Transverse colon (tissue), 4 donors: ENCODE measurements at regions not wholly inside any gene's neighbourhood (a gene's known extent, or its start where the extent isn't known, plus 50 kb on each side); places are given as distances from the start of the nearest gene placed in this dataset.

Source experiments
- DNase-seq: peaks from one replicate; pipeline ENCODE4 v3.0.0-alpha.2; 2019
- H3K27ac ChIP-seq, 4 donors: fragments of 200-600 bp; sonication (generic); 2 replicates each; pipeline ENCODE4 v1.5.1; 2016 to 2018; ENCODE audit warnings: inconsistent platforms in 4 of 4
- H3K27me3 ChIP-seq: fragments of 200-600 bp; sonication (generic); 2 replicates; pipeline ENCODE4 v1.5.1; 2017; ENCODE audit warnings: inconsistent platforms
- H3K36me3 ChIP-seq, 4 donors: fragments of 200-600 bp; sonication (generic); 2 replicates each; pipeline ENCODE4 v1.5.1; 2017 to 2019; ENCODE audit warnings: inconsistent platforms in 4 of 4
- H3K4me1 ChIP-seq, 4 donors: fragments of 200-600 bp; sonication (generic); 2 replicates each; pipeline ENCODE4 v1.5.1; 2017 to 2020; ENCODE audit warnings: inconsistent platforms in 4 of 4
- H3K4me3 ChIP-seq, 4 donors: fragments of 200-600 bp; sonication (generic); 1 replicate in 1 of 4; 2 replicates in 3 of 4; pipeline versions ENCODE4 v1.5.1 to v1.6.1; 2017 to 2019; ENCODE audit warnings: inconsistent platforms in 4 of 4
- H3K9me3 ChIP-seq, 2 donors: fragments of 200-600 bp; sonication (generic); 2 replicates each; pipeline ENCODE4 v1.5.1; 2017 to 2019; ENCODE audit warnings: inconsistent platforms in 2 of 2
- CTCF ChIP-seq, 5 experiments: fragments of 200-600 bp in 3 of 5; fragments of 450-650 bp in 2 of 5; sonication (generic) in 3 of 5; IDR thresholded peaks; 1 replicate in 2 of 5; 2 replicates in 3 of 5; pipeline ENCODE4 v1.5.1; 2016 to 2017; ENCODE audit warnings: antibody characterized with exemption in 5 of 5, inconsistent platforms in 3 of 5, mild to moderate bottlenecking in 2 of 5, moderate library complexity in 1 of 5
- EP300 ChIP-seq: sonication (generic); formaldehyde crosslinking; IDR thresholded peaks from one replicate; pipeline ENCODE4 v1.6.1; 2017; ENCODE audit warnings: antibody characterized with exemption, low read depth
- POLR2A ChIP-seq: fragments of 450-650 bp; IDR thresholded peaks from one replicate; pipeline ENCODE4 v1.6.1; 2016; ENCODE audit warnings: antibody characterized with exemption, mild to moderate bottlenecking, moderate library complexity
- POLR2AphosphoS5 ChIP-seq, 3 donors: sonication (generic); formaldehyde crosslinking; IDR thresholded peaks; one replicate each; pipeline ENCODE4 v1.6.1; 2016; ENCODE audit warnings: antibody characterized with exemption in 3 of 3
- WGBS, 2 donors: methylation state at CpG; one replicate each; pipeline ENCODE4 v1.1.5; 2018; ENCODE audit warnings: low coverage in 1 of 2; 5-methylcytosine and 5-hydroxymethylcytosine counted together
- in situ Hi-C, 4 donors: fragments of 200-750 bp; cut with MboI; loops; one replicate each; pipeline versions ENCODE4 v1.15.0 to v1.15.1; 2017; ENCODE audit warnings: low sequenced_read_pairs in 3 of 4, low pct_ligation_motif_present in 1 of 4, low pct_unique_long_range_greater_than_20kb in 1 of 4
- intact Hi-C: fragments of 100-400 bp; cut with DNase I; formaldehyde crosslinking; loops from one replicate; pipeline ENCODE4 v1.15.1; 2023; ENCODE audit warnings: low total_unique reads

DNA sequence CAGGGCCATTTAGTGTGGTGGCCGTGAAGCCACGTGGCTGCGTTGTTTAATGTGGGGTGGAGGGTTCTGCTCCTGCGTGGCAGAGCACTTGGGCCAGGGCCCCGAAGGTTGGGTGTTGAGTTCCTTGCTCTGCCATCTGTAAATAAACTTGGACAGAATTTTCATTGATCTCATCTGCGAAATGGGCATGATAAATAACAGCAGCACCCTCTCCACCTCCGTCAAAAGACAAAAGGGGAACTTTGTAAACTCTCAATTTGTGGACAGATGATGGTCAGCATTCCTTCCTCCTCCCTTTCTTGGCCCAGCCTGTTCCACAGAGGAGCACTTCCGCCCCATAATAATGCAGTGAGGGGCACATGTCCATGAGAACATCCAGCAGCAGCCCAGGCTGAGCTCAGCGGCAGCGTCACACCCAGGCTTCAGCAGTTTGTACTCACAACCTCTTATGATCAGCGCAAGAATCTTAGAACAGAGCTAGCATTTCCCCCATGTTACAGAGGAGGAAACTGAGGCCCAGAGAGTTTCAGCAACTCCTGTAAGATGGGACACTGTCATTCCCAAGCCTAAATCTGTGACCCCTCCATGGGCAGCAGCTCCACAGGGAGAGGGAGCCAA lies 874.5 kb downstream of the BRD1 start:
- no peaks in the 10 kb centered on the region for H3K27me3 ChIP-seq
- H3K4me3 ChIP-seq, result no peak overlapping the region
- H3K27ac ChIP-seq, result no peak overlapping the region
- no peaks in the 10 kb centered on the region for H3K36me3 ChIP-seq
- TF ChIP-seq POLR2AphosphoS5 (IDR thresholded peaks at IDR 0.05) (no peak), CTCF (IDR thresholded peaks at IDR 0.05) (no peak), EP300 (no peak), POLR2A (no peak)
- intact Hi-C loops (no loop called here), in situ Hi-C loops (no loop called here)
- WGBS, 2 donors, result 82% methylated on average over 11 of the region's 11 CpGs; no CpG with 5 or more reads in 1 of the 2 donors
- no peak for DNase-seq
- H3K9me3 ChIP-seq, result no peaks in the 10 kb centered on the region
- H3K4me1 ChIP-seq, result no peaks in the 10 kb centered on the region

DNA sequence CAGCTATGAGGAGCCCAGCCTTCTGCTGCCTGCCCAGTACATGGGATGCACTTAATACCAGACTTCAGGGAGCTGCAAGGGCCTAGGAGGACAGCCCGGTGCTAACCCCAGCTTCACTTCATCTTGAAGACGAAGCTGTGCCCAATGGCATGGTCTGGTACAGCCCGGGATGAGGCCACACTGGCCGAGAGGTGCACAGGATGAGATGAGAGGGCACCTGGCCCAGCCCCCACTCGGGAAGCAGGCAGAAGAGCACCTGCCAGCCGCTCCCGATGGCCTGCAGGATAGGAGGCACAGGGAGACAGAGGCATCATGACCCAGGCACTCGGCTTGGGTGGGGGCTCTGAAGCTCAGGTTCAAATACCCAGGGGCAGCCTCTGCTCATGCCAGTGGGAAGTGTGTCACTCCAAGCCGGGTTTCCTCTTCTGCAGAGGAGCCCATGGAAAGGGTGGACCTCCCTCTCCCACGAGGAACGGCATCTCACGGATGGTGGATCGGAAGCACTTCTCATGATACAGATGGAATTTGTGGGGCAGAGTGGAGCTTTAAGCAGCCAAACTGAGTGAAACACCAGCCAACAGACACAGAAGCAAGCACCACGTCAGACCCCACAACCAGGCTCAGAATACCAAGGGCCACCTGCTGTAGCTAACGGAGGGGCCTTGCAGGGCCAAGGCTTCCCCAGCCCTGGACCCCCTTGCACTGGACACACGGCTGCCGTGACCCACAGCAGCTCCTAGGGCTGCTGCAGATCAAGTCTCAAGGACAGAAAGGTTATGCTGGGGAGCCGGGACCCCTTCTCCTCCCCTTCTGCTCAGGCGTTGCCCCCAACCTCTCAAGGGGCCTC lies 875.2 kb downstream of the BRD1 start:
- Histone ChIP-seq H3K27me3 (no peaks in the 10 kb centered on the region), H3K4me1 (no peaks in the 10 kb centered on the region), H3K27ac (no peak overlapping the region), H3K36me3 (no peaks in the 10 kb centered on the region), H3K4me3 (no peak overlapping the region), H3K9me3 (no peaks in the 10 kb centered on the region)
- WGBS, 2 donors, result 17 to 75% methylated on average over 1 to 18 of the region's 19 CpGs
- in situ Hi-C loops (no loop called here), intact Hi-C loops (no loop called here)
- TF ChIP-seq EP300, result no peak
- TF ChIP-seq POLR2A, result no peak
- no peak for DNase-seq

- Histone ChIP-seq H3K4me1 (no peaks in the 10 kb centered on the region), H3K9me3 (no peaks in the 10 kb centered on the region), H3K36me3 (no peaks in the 10 kb centered on the region), H3K27me3 (no peaks in the 10 kb centered on the region), H3K27ac (no peak overlapping the region), H3K4me3 (no peak overlapping the region)
- WGBS, 2 donors, result 50 to 71% methylated on average over 2 to 6 of the region's 6 CpGs
- intact Hi-C loops (no loop called here), in situ Hi-C loops (no loop called here)
- no peak for DNase-seq
- no peak for TF ChIP-seq POLR2A
- no peak for TF ChIP-seq EP300
- TF ChIP-seq CTCF (IDR thresholded peaks at IDR 0.05), result no peak
- no peak for TF ChIP-seq POLR2AphosphoS5 (IDR thresholded peaks at IDR 0.05)
These were observed 875.8 kb downstream of the BRD1 start for GRCh38 chr22:48951836-48952235.

DNA sequence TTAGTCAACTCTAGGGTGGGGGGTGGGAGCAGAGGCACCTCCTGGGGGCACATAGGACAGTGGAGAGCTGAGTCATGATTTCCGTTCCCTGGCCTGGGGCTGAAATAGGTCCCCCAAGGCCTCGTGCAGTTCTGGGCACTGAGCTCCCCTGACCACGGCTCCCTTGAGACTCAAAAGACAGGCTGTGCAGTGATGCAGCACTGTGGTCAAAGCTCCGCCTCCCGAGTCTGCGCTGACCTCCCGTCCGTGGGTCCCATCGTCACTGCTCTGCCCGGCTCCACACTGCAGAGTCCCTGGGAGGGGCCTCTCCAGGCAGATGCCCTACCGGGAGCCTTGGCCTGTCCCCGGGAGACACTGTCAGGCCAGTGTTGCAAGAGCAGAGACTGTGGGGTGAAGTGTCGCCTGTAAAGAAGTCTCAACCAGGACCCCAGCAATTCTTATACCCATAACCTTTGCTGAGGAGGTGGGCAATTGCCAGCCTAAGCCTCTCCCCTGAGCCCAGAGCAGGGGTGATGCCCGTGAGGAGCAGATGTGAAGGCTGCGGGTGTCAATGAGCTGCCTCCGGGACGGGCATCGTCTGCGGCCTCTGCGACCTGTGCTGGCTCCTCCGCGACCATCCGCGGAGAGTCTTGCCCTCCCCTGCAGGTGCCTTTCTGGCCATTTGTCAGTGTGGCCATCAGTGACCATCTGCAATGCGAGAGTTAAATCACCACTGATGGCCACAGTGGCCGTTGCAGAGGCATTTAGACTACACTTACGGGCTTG lies 877.3 kb downstream of the BRD1 start:
- Histone ChIP-seq H3K36me3 (no peaks in the 10 kb centered on the region), H3K27ac (no peak overlapping the region), H3K4me3 (no peak overlapping the region), H3K4me1 (no peaks in the 10 kb centered on the region), H3K9me3 (no peaks in the 10 kb centered on the region), H3K27me3 (no peaks in the 10 kb centered on the region)
- intact Hi-C loops (no loop called here), in situ Hi-C loops (no loop called here)
- 40 to 63% methylated on average over 1 to 27 of the region's 27 CpGs for WGBS, 2 donors
- DNase-seq, result peak; percentile 4
- TF ChIP-seq CTCF (IDR thresholded peaks at IDR 0.05) (no peak), EP300 (no peak)
